Omental fat pad (tissue), 3 donors: ENCODE measurements at regions not wholly inside any gene's neighbourhood (a gene's known extent, or its start where the extent isn't known, plus 50 kb on each side); places are given as distances from the start of the nearest gene placed in this dataset.

Experiments
- ATAC-seq: fragments of 150-250 bp; one replicate; pipeline ENCODE4 v1.9.1; 2016; ENCODE audit warnings: mild to moderate bottlenecking, moderate library complexity; ENCODE audit not compliant: low FRiP score
- DNase-seq: peaks from one replicate; pipeline ENCODE4 v3.0.0-alpha.2; 2019; ENCODE audit warnings: low spot score
- TF ChIP-seq, protein P1 (sequence below), 3 donors: fragments of 450-650 bp; IDR thresholded peaks; one replicate each; pipeline ENCODE4 v1.5.1; 2016 to 2017; ENCODE audit warnings: antibody characterized with exemption in 3 of 3, mild to moderate bottlenecking in 3 of 3, moderate library complexity in 2 of 3

DNA sequence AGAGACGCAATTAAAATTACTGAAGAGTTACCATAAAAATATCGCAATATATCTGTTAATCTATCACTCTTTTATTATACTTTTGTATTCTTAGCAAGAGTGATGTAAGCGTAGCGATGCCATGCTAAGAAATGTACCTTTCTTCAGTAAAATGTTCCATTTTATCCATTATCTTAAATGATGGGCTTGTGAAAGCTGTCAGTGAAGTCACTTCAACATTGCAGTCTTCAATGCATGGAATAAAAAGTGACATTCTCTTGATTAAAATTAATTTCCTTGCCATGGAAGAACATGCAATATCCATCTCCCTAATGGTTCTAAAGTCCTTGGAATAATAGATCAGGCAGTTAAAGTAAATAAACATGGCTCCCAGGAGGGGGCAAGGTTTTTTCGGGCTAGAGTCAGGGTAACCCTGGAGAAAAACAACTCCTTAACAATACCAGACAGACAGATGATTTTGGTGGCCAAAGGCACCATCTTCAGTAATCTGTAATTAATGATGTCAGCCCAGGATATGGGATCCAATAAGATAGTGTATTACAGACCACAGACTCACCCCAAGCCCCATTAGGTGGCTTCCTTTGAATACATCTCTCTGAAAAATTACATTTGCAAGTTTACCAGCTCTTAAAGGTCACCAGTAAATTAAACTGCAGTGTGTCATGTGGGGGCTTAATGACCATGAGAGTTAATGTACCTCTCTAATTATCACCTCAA is 677.1 kb downstream of the DTWD2 start:
- TF ChIP-seq, protein P1, sequence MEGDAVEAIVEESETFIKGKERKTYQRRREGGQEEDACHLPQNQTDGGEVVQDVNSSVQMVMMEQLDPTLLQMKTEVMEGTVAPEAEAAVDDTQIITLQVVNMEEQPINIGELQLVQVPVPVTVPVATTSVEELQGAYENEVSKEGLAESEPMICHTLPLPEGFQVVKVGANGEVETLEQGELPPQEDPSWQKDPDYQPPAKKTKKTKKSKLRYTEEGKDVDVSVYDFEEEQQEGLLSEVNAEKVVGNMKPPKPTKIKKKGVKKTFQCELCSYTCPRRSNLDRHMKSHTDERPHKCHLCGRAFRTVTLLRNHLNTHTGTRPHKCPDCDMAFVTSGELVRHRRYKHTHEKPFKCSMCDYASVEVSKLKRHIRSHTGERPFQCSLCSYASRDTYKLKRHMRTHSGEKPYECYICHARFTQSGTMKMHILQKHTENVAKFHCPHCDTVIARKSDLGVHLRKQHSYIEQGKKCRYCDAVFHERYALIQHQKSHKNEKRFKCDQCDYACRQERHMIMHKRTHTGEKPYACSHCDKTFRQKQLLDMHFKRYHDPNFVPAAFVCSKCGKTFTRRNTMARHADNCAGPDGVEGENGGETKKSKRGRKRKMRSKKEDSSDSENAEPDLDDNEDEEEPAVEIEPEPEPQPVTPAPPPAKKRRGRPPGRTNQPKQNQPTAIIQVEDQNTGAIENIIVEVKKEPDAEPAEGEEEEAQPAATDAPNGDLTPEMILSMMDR (IDR thresholded peaks at IDR 0.05): no peak
- ATAC-seq (no peak), DNase-seq (no peak)

DNA sequence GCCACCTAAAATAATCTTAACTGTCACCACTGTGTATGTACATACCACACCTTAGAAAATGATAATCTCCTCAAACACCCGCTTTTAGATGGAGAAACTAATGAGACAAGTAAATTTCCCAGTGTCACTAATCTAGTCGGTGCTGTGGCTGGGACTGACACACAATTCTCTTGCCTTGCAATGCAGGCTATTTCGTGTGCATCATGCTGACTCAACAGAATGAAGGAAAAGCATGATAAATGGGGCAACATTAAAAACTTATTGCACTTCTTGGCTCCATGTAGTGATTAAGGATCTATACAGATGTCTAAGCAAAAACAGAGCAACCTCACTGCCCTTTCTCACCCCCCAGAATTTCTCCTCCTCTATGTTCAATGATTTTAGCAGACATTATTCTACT is 677.9 kb downstream of the DTWD2 start:
- ATAC-seq (no peak), DNase-seq (no peak)
- TF ChIP-seq, protein P1 (IDR thresholded peaks at IDR 0.05): no peak

DNA sequence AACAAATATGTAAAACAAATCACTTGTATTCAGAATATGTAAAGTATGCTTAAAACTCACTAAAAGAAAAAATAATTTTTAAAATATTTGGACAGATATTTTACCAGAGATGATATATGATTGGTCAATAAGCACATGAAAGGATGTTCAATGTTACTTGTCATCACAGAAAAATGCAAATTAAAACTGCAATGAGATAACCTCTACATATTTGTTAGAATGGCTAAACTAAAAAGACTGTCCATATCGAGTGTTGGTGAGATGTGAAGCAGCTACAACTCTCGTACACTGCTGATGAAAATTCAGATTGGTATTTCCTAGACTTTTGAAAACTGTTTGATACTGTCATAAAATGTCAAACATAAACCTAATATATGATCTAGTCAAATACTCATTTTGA is 685.1 kb downstream of the DTWD2 start:
- ATAC-seq: no peak
- DNase-seq: no peak
- TF ChIP-seq, protein P1 (IDR thresholded peaks at IDR 0.05): no peak

DNA sequence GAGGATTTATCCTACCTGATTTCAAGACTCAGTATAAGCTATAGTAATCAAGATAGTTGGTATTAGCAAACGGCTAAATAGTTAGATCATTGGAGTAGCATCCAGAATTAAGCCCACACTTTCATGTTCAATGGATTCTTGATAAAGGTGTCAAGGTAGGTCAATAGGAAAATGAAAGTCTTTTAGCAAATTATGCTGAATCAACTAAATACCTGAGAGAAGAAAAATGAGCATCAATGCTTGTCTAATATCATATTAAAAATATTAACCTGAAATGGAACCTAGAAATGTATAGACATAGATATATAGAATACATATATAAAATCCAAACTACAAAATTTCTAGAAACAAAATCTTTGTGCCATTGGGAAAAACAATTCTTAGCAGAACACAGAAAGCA is 685.6 kb downstream of the DTWD2 start:
- TF ChIP-seq, protein P1 (IDR thresholded peaks at IDR 0.05): no peak
- no peak for DNase-seq
- no peak for ATAC-seq

DNA sequence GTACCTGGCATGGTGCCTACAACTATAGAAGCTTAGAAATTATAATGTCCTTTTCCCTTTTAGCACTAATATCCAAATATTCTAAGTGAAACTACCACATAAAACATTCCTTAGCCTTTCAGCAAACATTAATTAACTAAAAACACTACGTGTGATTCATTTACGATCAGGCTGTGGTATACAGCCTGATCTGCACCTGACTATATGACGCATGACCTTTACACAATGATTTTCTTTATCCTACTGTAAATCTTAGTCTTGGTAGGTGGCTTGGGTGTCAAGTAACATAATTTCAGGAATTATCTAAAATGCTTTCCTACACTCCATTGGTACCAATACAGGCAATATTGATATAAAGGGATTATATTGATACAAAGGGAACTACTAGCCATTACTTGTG is 686.7 kb downstream of the DTWD2 start:
- no peak for DNase-seq
- no peak for ATAC-seq
- TF ChIP-seq, protein P1 (IDR thresholded peaks at IDR 0.05): no peak

DNA sequence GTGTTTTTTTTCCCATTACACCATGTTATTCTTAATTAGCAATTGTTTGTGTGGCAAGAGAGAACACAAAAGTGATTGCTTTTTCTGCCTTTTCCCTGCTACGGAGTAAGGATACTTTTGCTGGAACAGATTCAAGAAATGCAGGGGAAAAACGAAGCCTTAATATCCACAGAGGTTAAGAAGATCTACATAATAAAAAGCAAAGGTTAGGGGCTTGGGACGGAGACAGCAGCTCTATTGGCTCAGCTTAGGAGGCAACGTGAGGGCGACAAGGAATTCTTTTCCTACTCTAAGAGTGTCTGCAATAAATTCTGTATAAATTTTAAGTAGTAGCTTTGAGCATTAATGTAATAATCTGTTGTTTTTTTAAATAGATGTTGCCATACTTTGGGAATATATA is 693.3 kb downstream of the DTWD2 start:
- ATAC-seq (no peak), DNase-seq (no peak)
- TF ChIP-seq, protein P1 (IDR thresholded peaks at IDR 0.05): no peak

DNA sequence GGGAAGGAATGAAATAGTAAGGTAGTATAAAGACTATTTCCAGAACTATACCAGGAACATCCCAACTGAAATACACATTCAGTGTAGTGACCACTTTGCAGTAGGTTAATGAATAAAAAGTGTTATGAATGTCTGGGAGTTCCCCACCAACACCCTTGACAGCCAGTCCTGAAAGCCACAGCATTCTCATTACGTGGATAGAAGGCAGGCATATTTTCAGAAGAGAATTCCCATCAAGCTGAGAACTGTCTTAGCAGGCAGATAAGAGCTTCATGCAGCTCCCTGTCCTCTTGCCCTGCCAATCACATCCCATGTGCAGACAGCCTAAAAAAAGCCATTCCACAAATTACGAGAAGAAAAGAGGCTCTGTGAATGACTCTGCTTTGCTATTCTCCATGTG is 695.0 kb downstream of the DTWD2 start:
- ATAC-seq (no peak), DNase-seq (no peak)
- TF ChIP-seq, protein P1 (IDR thresholded peaks at IDR 0.05): no peak
